WERI-Rb-1 (cell line): ENCODE measurements at regions not wholly inside any gene's neighbourhood (a gene's known extent, or its start where the extent isn't known, plus 50 kb on each side); places are given as distances from the start of the nearest gene placed in this dataset.

Experiments
- DNase-seq: peaks from one replicate; pipeline ENCODE4 v3.0.0-alpha.2; 2020
- H3K27ac ChIP-seq: fragments of 250-450 bp; sonication (Bioruptor Pico); 2 replicates; pipeline ENCODE4 v1.5.1; 2020; ENCODE audit warnings: mild to moderate bottlenecking, moderate library complexity
- H3K27me3 ChIP-seq: fragments of 250-450 bp; sonication (Bioruptor Pico); 2 replicates; pipeline ENCODE4 v1.5.1; 2021; ENCODE audit warnings: mild to moderate bottlenecking, low read depth, moderate library complexity; ENCODE audit not compliant: insufficient read depth, severe bottlenecking
- H3K36me3 ChIP-seq: fragments of 250-450 bp; sonication (Bioruptor Pico); 2 replicates; pipeline ENCODE4 v1.5.1; 2020; ENCODE audit warnings: mild to moderate bottlenecking, moderate library complexity
- H3K4me3 ChIP-seq: 2 replicates; pipeline ENCODE4 v1.5.1; 2011; ENCODE audit warnings: low read depth, mild to moderate bottlenecking, control low read depth, low read length
- H3K9me3 ChIP-seq: fragments of 250-450 bp; sonication (Bioruptor Pico); 2 replicates; pipeline ENCODE4 v1.5.1; 2021; ENCODE audit warnings: mild to moderate bottlenecking, moderate library complexity; ENCODE audit not compliant: severe bottlenecking
- TF ChIP-seq, protein P1 (sequence below): IDR thresholded peaks from 2 replicates; pipeline ENCODE4 v1.5.1; 2011; ENCODE audit warnings: low read depth, mild to moderate bottlenecking, control low read depth, inconsistent platforms, low read length

DNA sequence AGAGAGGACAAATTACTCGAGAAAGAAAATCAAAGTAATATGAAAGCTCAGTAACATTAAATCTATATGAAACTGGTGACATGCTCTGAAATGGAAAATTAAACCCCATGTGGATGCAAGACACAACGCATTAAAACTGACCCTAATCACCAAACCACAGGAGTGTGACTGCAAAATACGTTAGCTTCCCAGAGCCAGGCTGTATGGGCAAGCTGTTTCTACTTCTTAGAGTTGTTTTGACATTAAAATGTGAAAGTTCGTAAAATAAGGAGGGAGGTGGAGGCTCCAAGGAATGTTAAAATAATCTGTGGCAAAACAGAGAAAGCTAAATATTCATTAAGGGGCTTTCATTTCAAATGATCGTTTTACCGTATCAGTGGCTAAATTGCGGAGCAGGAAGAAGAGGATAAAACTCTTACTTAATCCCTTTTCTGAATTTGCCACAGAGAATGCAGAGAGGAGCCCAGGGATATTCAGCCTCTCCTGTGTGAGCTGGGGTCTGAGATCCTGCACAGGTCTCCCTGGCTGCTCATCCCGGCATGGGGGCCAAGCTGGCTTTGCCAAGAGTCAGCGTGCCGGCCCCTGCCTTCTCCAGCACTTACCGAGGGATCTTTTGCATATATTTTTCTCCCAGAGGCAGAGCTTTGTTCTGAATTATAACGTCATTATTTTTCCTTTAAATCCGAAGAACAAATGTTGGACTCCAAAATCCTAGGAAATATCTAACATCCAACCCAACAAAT lies 239.8 kb upstream of the THBS1 start:
- TF ChIP-seq, protein P1, sequence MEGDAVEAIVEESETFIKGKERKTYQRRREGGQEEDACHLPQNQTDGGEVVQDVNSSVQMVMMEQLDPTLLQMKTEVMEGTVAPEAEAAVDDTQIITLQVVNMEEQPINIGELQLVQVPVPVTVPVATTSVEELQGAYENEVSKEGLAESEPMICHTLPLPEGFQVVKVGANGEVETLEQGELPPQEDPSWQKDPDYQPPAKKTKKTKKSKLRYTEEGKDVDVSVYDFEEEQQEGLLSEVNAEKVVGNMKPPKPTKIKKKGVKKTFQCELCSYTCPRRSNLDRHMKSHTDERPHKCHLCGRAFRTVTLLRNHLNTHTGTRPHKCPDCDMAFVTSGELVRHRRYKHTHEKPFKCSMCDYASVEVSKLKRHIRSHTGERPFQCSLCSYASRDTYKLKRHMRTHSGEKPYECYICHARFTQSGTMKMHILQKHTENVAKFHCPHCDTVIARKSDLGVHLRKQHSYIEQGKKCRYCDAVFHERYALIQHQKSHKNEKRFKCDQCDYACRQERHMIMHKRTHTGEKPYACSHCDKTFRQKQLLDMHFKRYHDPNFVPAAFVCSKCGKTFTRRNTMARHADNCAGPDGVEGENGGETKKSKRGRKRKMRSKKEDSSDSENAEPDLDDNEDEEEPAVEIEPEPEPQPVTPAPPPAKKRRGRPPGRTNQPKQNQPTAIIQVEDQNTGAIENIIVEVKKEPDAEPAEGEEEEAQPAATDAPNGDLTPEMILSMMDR, result no peak
- no peaks in the 10 kb centered on the region for H3K36me3 ChIP-seq
- peaks cover 19% of the 10 kb centered on the region for H3K27me3 ChIP-seq
- H3K4me3 ChIP-seq, result no peak overlapping the region
- H3K9me3 ChIP-seq, result no peaks in the 10 kb centered on the region
- peak; percentile 7 for DNase-seq
- no peak overlapping the region for H3K27ac ChIP-seq

DNA sequence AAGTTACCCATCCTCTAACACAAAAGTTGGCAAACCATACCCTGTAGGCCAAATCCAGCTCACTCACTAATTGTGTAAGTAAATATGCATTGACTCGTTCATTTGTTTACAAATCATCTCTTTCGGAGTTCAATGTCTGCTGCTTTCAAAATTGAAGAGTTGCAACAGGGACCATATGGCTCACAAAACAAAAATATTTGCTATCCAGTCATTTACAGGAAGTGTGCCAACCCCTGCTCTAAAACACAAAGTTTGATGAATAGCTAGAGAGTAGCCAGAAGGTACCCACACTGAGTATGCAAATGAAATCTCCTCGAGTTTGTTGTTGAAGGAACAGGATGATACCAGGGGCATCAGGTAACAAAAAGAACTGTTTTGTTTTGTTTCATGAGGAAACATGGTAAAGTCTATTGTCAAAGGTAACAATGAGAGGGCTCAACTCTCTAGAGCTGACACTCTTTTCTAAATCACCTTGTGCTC lies 236.2 kb upstream of the THBS1 start:
- peaks cover 22% of the 10 kb centered on the region for H3K27me3 ChIP-seq
- DNase-seq, result no peak
- no peak overlapping the region for H3K4me3 ChIP-seq
- TF ChIP-seq, protein P1, result no peak
- no peaks in the 10 kb centered on the region for H3K36me3 ChIP-seq
- no peak overlapping the region for H3K27ac ChIP-seq
- no peaks in the 10 kb centered on the region for H3K9me3 ChIP-seq

DNA sequence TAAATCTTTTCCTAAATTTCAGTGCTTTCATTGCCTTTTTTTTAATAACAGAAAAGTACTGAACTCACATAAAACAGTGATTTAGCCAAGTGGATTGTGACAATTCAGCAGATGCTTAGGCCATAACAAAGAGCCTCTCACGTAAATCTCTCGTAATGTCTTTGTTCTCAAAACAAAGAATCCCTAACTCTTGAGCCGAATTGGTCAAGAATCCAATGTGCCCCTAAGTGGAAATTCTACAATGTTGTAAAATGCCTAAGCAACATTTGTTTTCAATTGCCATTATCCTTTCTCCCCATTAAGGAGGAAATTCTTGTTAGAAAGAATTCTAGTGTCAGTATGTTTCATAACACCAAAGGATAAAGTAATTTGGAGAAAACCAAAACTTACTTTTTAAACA lies 235.7 kb upstream of the THBS1 start:
- H3K27ac ChIP-seq, result no peak overlapping the region
- TF ChIP-seq, protein P1, result no peak
- H3K27me3 ChIP-seq, result peaks cover 21% of the 10 kb centered on the region
- H3K36me3 ChIP-seq, result no peaks in the 10 kb centered on the region
- no peaks in the 10 kb centered on the region for H3K9me3 ChIP-seq
- H3K4me3 ChIP-seq, result no peak overlapping the region
- no peak for DNase-seq

DNA sequence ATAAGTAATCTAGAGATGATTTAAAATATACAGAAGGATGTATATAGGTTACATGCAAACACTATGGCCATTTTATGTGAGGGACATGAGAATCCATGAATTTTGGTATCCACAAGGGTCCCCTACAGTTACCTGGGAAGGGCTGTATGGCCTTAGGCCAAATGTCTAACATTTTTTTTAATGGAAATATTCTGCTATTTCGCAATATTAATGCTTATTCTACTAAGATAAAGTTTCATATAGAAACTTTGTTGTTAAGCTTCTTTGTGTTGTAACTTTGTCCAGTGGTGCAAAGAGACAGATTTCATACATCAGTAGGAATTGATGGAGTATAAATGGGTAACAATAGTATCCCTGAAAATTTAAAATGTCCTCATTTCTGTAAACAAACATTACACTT lies 233.4 kb upstream of the THBS1 start:
- Histone ChIP-seq H3K9me3 (peaks cover 3% of the 10 kb centered on the region), H3K27me3 (peaks cover 14% of the 10 kb centered on the region), H3K4me3 (no peak overlapping the region), H3K27ac (no peak overlapping the region), H3K36me3 (no peaks in the 10 kb centered on the region)
- TF ChIP-seq, protein P1, result no peak
- no peak for DNase-seq

DNA sequence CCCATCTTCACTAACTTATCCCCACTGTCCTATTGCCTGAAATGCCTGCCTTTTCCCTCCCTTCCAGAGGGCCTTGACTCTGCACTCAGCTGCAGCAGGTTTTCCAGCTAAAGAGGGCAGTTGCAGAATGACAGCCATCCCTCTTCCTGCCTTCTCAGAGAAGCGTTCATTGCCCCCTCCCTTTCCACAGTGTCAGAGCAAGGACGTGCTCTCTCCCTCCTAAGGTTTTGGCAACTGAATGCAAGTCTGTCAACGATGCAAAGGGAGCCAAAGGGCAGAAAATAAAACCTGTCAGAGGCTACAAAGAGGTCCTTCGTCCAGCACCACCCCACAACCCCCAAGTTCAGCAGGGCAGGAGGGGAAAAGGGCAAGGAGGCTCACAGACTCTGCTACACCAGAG lies 230.1 kb upstream of the THBS1 start:
- peaks cover 3% of the 10 kb centered on the region for H3K9me3 ChIP-seq
- peaks cover 15% of the 10 kb centered on the region for H3K27me3 ChIP-seq
- H3K36me3 ChIP-seq, result no peaks in the 10 kb centered on the region
- TF ChIP-seq, protein P1, result no peak
- H3K27ac ChIP-seq, result no peak overlapping the region
- no peak for DNase-seq
- H3K4me3 ChIP-seq, result no peak overlapping the region

DNA sequence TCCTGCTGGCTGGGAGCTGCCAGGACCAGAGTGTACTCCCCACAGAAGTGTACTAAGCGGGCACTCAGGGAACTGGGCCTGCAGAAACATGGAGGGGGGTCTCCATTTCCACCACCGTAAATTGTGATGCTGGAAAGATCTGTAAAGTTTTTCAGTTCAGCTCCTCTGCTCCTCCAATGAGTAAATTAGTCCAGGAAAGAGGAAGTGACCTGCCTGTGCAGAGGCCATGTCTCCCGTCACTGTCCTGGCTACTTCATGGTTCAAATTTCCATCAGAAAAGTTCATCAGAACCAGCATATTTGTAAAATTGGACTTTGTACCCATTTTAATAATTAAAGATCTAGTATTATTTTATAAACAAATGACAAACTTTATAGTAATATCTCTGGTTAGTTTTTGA lies 226.7 kb upstream of the THBS1 start:
- H3K4me3 ChIP-seq, result no peak overlapping the region
- DNase-seq, result no peak
- TF ChIP-seq, protein P1, result no peak

More for the DNA sequence above, 226.7 kb upstream of the THBS1 start:
- Histone ChIP-seq H3K36me3 (no peaks in the 10 kb centered on the region), H3K27me3 (peaks cover 9% of the 10 kb centered on the region), H3K27ac (no peak overlapping the region), H3K9me3 (peaks cover 3% of the 10 kb centered on the region)
